ENCODE measurements at regions not wholly inside any gene's neighbourhood (a gene's known extent, or its start where the extent isn't known, plus 50 kb on each side); places are given as distances from the start of the nearest gene placed in this dataset.

DNA sequence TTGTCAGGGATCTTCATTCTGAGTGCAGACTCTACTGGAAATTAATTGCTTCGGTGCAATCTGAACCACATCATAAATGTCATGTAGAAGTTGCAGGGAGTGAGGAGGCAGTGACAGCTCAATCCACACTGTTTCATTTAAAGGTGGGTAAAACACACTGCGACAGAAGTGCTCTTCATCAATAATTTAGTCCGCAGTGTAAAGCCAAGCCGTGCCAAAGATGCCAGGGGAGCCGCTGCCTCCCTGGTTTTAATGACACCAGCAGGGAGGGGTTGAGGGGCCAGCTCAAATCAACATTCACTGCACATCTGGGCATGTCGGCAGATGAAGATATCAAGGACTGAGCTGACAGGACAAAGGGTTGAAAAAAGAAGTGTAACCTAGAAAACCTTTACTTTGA lies 305.7 kb upstream of the VRK2 start:
- no peak for DNase-seq

DNA sequence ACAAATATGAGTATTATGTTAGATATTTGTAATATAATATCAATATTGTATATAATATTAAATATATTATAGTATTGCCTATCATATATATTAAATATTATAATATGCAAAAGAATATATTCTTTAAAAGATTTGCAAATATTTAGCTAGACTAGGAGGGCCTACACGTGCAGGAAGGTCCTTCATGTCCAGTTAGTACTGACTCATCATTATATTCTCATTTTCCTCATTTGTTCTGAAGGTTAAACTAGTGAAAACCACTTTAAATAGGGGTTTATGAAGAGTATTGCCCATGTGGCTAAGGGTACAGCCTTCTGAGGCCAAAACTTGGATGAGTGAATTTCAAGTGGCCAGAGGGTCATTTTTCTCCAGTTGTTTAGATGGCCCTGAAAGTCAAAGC lies 293.0 kb upstream of the VRK2 start:
- DNase-seq: no peak

DNA sequence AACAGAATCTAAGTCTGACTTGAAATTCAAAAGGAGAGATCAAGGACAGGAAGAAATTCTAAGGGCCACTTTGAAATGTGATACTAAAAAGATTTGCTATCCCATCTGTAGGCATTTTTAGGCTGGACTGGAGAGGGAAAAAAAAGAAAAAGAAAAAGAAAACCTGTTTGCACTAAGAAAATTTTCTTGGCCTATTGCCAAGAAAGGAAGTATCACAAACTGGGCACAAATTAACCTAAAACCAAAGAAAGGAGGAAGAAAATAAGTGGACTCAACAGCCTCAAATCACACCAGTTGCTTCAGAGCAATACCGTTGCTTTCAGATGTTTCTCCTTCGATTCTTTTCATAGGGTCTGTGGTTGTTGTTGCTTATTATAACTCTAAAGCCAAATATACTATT lies 287.9 kb upstream of the VRK2 start:
- no peak for DNase-seq

DNA sequence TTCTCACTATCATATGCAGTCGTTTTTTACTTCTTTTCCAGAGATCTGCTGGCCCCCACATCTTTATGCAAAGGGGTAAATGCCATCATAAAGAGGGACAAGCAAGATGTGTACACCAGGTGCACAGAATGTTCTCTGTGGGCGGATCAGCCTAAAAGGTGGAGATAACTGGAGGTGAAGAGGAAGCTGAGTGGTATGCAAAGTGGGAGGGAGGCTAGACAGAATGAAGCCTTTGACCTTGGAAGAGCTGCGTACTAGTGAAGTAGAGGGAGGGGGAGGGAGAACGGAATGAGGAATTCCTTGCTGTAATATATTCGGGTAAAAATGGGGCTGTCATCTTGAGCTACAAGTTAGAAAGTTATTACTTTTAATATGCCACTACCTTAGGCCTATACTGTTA lies 287.5 kb upstream of the VRK2 start:
- DNase-seq: no peak

DNA sequence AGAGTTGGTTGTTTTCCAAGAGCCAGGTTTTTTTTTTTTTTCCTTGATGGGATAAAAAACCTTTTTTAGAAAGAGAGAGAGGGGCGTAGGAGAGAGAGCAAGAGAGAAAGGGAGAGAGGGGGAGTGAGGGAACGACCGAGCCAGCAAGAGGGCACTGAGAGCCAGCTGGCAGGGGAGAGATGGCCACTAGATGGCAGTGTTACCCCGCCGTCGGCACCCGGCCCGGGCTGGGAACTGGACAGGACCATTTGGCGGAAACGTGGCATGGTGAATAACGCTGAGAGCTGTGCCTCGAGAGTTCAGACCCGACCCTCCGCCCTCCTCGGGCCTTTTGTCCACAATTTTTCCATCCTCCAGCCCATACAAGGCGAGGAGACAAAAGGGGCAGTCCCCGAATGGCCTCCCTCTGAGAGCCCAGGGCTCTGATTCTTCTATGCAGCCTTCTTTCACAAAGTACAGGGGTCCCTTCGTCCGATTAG lies 286.7 kb upstream of the VRK2 start:
- peak; percentile 67 for DNase-seq

DNA sequence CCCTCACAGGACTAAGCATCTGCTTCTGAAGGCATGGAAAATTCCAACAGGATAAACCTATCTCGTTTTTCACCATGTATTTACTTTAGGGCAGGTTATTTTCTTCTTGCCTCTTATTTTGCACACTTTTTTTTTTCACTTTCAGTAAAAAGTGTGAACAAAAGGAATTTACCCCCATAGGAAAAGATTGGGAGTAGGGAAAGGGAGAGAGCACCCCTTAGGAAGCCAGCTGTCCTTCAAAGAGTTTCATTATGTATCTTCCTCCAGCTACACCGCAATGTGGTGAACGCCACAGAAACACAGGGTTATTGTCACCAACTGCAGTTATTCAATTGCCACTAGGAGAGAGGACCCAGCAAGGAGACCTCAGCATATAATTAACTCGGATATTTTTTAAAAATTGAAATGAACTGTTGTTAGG lies 286.2 kb upstream of the VRK2 start:
- no peak for DNase-seq

DNA sequence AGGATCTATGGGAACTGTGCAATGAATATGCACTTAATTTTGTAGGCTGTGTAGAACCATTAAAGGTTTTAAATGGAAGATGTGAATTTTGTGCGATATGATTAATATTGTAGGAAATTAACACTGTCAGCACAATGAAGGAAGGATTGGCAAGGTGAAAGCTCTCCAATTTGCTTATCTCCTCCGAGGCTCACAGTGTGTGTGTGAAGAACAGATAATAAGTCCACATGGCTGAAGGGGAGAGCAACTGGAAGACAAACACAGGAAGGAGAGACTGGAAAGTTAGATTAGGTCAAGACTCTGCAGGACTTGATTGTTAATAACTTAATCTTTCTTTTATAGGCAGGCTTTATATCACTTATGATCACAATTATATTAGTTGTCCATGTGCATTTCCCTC lies 269.7 kb upstream of the VRK2 start:
- DNase-seq: no peak

DNA sequence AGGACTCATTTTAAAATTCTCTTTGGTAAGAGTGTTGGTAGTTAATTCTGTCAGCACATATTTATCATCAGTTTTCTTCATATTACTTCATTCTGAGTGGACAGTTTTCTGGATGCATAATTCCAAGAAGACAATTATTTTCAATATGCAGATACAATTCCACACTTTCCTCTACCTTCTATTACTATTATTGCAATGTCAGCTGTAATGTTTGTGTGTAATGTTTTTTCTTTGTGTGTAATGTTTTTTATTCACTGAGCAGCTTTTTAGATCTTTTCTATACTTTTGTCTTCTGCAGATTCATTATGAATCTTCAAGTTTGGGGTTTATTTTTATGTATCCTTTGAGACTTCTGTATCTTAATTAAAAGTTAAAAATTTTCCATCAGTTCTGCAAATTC lies 264.0 kb upstream of the VRK2 start:
- DNase-seq: no peak

DNA sequence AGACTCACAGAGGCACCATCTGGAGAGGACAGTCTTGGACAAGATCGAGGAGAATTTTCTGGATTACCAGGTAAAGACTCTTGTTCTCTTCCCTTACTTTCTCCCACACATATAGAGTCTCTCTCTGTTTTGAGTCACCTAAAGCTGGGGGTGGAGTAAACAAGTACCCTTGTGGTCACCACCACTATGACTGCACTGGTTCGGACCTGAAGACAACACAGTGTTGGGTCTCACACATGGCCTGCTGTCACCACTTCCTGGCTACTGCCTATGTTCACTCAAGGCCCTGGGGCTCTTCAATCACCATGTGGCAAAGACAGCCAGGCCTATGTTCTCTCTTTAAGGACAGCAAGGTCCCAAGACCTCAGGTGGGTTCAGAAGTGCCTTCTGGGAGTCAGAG lies 253.3 kb upstream of the VRK2 start:
- no peak for DNase-seq

DNA sequence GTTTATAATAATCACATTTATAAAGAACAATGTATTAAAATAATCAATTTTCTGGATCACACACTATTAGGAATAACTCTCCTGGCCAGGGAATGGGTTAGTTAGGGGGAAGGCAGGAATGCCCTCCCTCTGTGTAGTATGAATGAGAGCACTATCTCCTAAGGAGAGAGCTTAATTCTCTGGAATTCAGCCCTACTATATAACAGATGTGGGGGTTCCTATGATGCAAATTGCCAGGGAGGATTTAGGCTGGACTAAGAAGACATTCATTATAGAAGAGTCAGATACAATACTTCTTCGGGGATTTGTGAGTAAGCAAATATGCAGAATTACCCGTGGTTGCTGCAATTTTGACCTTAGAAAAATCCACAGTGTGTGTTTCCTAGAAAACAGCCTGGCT lies 250.1 kb upstream of the VRK2 start:
- no peak for DNase-seq

DNA sequence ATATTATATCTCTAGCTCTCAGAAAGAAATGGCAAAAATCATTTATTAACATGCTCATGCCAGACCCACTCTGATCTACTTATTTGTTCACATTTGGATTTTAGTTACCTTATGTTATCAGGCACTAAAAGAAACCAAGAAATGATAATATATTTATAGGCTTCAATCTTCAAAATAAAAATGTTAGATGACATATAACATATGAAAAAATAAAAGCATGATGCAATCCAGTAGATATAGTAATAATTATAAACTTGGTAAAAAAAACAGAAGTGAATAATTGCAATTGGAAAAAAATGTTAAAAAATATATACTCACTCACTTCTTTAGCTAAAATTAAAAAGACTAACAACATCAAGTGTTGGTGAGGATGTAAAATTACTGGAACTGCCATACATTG lies 248.3 kb upstream of the VRK2 start:
- DNase-seq: no peak

DNA sequence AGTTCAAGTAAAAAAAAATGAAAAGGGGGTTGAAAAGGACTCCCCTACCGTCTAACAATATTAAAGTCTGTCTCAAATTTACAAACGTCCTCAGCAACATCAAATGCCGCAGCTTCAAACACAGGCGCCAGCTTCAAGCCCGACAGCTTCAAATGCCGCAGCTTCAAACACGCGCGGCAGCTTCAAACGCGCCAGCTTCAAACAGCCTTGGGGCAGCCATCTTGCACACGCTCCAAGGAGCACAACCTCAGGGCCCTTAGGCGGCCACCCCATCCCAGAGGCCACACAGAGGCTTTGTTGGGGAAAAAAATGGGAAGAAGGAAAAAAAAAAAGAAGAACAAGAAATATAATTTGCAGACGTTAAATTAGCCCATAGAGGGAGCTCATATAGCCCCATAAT lies 244.4 kb upstream of the VRK2 start:
- no peak for DNase-seq

DNA sequence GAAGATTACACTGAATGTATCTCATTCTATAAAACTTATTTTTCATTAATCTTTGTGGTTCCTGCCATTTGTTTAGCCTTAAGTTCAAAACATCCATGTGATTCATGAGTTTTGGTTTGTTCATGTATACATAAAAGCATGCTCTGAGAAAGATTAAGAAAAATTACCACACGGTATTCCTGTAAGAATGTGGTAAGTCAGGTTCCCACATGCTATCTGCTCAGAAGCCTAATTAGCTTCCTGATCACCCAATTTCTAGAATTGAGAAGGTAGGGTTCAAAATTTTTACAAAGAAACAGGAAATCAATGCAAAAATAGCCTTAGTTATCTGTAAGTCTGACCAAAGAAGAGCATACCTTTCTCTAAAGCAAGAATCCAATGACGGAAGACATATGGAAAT lies 241.6 kb upstream of the VRK2 start:
- no peak for DNase-seq

DNA sequence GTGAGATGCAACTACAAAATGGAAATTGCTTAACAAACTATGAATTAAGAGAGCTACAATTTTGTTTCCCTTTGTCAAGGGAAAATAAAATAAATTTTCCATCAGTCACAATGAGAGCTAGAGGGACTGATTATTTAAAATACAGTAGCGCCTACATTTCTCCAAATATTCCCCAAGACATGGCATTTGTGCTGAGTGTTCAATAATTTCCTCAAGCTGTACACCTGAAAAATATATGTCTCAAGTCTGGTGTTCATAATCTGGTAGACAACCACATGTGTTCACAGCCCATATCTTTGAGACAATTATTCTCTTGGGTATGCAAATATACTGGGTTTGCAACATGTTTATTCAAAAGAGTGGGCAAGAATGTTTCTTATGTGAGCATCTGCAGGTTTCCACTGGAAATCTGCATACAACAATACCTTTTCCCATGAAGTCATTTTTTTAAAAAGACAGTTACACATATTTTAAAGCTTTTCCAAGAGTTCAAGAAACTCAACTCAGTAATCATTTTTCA lies 240.1 kb upstream of the VRK2 start:
- DNase-seq: no peak

DNA sequence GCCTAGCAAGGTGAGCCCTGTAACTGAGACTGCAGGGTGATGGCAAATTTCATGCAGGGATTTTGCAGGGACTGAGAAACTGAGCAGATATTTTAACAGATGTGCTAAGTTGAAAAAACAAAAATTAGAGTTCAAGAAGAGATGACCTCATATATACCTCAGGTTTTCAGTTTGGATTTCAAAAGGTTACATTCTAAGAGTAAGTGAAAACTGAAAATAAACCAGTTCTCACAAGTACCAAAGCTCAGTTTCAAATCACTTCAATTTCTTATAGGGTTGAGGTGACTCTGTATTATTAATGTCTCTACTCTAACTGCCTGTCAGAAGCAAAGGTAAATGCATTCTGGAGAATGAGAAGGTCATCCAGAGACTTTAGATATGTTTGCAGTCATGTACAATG lies 237.4 kb upstream of the VRK2 start:
- DNase-seq: no peak

DNA sequence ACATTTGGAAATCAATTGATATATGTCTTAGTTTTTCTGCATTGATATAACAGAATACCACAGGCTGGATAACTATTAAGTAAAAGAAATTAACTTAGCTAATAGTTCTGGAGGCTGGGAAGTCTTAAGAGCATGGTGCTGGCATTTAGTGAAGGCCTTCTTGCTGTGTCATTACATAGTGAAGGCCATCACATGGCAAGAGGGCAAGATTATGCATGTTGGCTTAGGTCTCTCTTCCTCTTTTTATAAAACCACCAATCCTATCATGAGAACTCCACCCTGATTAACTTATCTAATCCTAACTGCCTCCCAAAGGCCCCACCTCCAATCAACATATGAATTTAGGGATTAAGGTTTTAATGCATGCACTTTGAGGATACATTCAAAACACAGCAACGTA lies 225.5 kb upstream of the VRK2 start:
- DNase-seq: no peak

DNA sequence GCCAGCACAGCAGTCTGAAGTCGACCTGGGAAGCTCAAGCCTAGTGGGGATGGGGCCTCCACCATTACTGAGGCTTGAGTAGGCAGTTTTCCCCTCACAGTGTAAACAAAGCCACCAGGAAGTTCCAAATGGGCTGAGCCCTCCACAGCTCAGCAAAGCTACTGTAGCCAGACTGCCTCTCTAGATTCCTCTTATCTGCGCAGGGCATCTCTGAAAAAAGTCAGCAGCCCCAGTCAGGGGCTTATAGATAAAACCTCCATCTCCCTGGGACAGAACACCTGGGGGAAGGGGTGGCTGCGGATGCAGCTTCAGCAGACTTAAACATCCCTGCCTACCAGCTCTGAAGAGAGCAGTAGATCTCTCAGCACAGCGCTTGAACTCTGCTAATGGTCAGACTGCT lies 218.4 kb upstream of the VRK2 start:
- DNase-seq: no peak

DNA sequence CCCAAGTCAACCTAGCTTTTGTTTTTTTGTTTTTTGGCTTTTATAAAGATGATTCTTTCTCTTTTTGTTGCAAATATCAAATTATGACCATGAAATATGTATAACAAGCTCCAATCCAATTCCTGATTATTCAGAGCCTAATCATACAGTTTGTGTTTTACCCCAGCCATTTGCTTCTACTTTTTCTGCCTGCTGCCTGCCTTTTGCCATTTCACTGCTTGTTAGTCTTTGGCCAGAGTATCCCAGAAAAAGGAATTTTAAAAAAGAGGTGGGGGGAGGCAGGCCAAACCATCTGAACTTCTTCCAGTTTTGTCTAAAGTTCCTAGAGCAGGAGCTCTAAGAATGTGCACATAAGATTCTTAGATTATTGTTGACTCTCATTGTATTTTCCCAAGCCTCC lies 211.9 kb upstream of the VRK2 start:
- no peak for DNase-seq

DNA sequence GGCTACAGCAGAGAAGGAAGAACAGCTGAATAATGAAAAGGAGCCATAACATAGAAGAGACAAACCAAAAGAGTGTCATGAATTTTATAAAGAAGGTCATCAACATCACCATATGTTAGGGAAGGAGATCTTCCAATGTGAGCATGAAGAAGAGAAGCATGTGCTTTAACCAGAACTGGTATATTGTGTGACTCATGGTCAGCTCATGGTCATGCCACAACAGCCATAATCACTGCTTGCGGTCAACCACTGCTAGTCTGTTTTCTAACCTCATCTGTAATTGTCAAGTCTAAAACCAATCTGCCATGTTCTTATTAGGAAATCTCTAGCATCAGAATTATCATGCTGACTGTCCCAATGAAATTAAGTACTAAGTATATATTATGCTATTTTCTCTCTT lies 204.1 kb upstream of the VRK2 start:
- no peak for DNase-seq

DNA sequence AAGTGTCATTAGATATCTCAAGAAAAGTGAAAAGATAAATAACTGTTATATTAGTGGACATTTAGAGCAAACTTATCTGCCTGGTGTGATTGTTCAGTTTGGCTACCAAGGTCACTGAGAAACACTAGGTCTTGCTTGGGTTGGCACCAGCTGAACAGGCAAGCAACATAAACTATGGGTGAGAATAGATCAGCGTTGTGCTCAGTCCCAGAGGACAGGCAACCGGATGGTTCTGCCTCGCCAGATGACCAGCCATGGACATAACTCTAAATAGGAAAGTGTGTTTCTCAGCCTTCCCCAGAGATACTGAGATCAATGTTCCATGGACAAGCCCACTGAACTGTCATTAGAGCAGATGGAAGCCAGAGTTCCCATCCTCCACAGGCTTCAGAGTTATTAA lies 203.4 kb upstream of the VRK2 start:
- DNase-seq: no peak

DNA sequence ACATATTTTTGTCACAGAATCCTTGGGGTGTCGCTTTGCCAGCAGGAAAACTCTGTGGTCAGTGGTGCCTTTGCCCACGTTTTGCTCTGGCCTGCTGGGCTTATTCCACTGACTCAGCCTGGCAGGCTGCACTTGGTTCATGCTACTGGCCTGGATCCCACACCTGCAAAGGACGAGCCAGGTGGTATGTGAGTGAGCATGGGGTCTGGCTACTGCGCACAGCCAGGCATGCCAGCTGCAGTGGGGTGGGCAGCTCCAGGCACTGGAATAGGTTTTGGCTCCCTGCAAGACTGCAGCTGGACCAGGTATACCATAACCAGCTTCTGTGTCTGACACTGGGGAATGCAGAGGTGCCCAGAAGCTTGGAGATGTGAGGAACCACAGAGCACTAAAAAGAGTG lies 197.9 kb upstream of the VRK2 start:
- DNase-seq: no peak

DNA sequence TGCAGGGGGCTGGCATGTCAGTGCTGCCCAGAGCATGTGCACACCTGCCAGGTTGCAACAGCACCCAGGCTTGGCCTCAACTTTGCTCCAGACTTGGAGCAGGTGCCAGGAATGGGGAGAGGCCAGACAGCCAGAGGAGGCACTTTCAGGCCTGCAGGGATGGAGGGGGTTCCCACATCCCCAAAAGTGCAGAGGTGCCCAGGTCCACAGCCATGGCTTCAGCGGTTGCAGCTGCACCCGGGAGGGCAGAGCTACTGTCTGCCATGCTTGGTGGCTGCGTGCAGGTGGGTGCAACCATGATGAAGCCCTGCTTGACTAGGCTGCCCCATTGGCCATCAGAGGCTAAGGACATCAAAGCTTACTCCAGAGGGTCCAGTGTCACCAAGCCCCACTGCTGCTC lies 196.8 kb upstream of the VRK2 start:
- no peak for DNase-seq

DNA sequence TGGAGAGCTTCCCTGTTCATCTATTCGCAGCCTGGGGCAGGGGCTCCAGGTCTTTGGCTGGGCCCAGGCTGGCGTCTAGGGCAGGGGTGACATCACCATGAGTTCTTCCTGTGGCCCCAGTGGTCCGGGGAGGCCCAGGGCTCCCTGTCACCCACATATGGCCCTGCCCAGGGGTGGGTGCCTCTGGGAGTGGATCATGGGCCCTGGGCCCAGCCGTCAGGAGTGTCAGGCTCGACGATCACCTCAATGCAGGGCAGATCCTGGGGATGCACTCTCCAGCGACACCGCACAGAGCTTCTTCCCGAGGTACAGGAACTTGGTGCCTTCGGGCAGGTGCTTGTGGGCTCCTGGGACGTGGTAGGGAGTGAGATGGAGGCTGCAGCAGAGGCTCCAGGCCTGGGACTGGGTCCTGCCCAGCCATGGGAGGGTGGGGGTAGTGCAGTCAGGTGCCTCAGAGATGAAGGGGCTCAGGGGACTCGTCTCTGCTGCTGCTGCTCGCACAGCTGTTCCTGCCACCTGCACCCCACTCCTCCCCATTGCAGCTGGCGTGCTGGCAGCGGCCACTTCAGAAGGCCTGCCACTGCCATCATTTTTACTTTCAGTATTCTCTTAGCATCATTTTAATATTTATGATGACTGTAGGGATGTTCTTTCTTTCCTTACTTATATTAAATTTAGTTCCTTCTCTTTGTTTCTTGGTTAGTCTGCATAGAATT lies 196.0 kb upstream of the VRK2 start:
- DNase-seq: no peak

DNA sequence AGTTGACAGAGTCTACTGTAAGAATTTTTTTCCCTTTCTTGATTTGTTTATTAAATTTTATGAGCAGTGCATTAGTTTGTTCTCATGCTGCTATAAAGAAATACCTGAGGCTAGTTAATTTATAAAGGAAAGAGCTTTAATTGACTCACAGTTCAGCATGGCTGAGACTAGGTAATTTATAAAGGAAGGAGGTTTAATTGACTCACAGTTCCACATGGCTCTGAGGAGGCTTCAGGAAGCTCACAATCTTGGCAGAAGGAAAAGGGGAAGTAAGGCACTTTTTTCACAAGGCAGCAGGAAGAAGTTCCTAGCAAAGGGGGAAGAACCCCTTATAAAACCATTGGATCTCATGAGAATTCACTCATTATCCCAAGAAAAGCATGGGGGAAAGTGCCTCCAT lies 191.4 kb upstream of the VRK2 start:
- DNase-seq: no peak

DNA sequence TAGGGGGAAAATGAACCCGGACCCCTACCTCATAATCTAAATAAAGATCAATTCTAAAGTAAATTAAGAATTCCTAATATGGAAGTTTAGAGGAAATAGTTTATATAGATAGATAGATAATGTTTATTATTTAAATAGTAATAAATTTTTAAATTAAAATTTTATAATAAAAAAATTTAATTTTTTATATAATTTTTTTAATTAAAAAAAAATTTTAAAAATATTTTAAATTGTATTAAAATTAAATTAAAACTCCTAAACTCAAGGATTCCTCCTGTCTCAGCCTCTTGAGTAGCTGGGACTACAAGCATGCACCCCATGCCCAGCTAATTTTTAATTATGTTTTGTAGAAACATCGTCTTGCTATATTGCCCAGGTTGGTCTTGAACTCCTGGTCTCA lies 186.9 kb upstream of the VRK2 start:
- no peak for DNase-seq

Data from CD4-positive, alpha-beta T cell treated with Interleukin-12 subunit alpha and Interleukin-12 subunit beta, for 1 hour (primary cell).